ENCODE measurements at regions not wholly inside any gene's neighbourhood (a gene's known extent, or its start where the extent isn't known, plus 50 kb on each side); places are given as distances from the start of the nearest gene placed in this dataset.
"Not testable (repeated sequence)": the region's sequence is repeated elsewhere in the genome, so short reads cannot be mapped to it uniquely, and the experiment has no call there.

DNA sequence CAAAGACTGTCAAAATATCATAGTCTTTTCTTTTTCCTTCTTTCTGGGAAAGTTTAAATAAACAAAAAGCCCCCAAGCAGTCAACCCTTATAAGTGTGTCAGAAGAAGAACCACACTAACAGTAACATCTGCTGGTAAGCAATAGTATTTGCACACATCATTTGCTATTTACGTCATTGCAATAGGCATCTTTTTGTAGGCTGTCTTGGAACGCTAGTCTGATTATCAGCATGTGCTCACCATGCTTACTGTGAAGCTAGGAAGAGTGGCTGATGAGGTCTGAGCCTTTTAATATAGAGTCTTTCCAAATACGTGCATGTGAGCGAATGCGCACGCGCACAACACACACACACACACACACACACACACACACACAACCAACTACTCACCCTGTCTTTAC is 599.0 kb upstream of the TPK1 start:
- DNase-seq, result no peak

- no peak for DNase-seq
Observed at GRCh38 chr7:145431834-145432233, 596.0 kb upstream of the TPK1 start.

GRCh38 chr7:145418481-145418880 is 582.6 kb upstream of the TPK1 start:
- not testable (repeated sequence) for DNase-seq

DNA sequence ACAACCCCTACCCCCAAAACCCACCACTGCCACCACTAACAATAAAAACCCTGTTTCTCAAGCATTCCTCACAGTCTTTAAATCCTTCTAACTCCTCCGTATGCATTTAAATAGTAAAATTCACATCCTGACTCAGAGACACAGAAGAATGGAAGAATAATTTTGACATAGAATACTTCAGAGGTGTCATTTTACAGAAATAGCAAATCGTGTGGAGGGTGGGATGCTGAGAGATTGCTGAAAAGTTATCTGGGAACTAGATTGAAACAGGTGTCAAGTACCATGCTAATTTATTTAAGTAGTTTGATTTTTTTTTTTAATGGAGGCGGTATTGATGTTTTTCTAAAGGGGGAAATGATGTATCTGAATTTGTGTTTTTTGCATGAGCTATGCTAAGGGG is 575.2 kb upstream of the TPK1 start:
- DNase-seq, result no peak

- DNase-seq, result no peak
Observed at GRCh38 chr7:145398758-145399157, 562.9 kb upstream of the TPK1 start.

GRCh38 chr7:145394126-145394525 is 558.3 kb upstream of the TPK1 start:
- no peak for DNase-seq

GRCh38 chr7:145382762-145383161 is 546.9 kb upstream of the TPK1 start:
- DNase-seq, result no peak

GRCh38 chr7:145378197-145378596 is 542.3 kb upstream of the TPK1 start:
- no peak for DNase-seq

GRCh38 chr7:145360511-145361100 is 524.8 kb upstream of the TPK1 start:
- DNase-seq, result no peak

DNA sequence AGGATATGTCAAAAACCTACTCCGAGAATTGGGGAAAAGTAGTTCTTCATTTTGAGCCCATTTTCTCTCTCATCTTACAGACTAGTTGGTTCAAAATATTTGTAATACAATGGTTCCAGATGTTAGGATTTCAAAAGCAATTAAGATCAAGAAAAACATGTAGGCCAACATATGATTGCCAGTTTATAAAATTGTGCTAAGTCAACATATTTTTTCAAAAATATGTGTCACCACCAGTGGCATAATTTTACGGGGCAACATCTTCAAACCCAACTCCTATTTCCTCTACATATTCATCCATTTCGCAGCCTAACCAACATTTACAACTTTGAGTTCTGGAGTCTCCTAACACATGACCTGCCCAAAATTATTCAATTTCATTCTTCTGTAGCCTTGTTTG is 514.5 kb upstream of the TPK1 start:
- DNase-seq, result no peak

GRCh38 chr7:145349452-145349851 is 513.6 kb upstream of the TPK1 start:
- DNase-seq, result not testable (repeated sequence)

GRCh38 chr7:145347271-145347670 is 511.4 kb upstream of the TPK1 start:
- no peak for DNase-seq

- no peak for DNase-seq
Observed at GRCh38 chr7:145339319-145339718, 503.5 kb upstream of the TPK1 start.

GRCh38 chr7:145331522-145331921 is 495.7 kb upstream of the TPK1 start:
- DNase-seq, result no peak

- no peak for DNase-seq
Observed at GRCh38 chr7:145331076-145331475, 495.2 kb upstream of the TPK1 start.

GRCh38 chr7:145327646-145328045 is 491.8 kb upstream of the TPK1 start:
- DNase-seq, result no peak

- DNase-seq, result no peak
Observed at GRCh38 chr7:145324081-145324480, 488.2 kb upstream of the TPK1 start.

GRCh38 chr7:145313551-145313950 is 477.7 kb upstream of the TPK1 start:
- no peak for DNase-seq

DNA sequence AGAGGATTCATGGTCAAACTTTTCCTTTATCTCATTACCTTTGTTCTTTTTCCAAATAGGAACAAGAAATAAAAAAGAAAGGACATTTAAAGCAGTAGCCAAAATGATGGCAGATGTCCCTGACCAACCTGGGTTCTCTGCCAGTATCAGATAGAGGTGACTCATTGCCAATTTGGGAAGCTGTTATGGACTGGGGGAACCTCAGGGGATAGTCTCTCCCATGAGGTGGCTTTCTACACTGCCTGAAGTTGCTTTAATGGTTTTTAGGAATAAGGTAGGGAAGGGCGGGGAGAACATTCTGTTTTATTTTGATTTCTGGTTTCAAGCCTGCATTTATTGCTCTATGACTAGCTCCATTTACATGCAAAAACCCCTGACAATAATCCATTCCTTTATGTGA is 457.9 kb upstream of the TPK1 start:
- DNase-seq, result no peak

DNA sequence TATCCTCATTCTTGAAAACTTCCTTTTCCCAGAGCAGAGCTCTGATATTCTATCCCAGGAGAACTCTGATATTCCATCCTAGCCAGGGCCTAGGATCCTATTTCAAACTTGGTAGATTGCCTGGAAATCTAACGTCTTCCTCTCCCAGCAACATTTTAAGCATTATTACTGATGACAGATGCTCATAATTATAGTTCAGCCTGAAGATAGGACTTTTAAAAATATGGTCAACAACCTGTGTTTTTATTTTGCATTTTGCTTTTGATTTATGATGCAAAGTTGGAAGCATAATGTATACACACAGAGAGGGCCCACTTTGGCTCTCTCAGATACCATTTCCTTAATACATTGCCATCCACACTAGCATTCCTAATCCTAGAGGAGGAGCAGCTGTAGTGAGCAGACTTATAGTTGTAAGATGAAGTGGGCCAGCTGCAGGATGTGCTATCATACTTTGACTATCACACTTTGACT is 457.4 kb upstream of the TPK1 start:
- DNase-seq, result no peak

- DNase-seq, result no peak
Observed at GRCh38 chr7:145289384-145289783, 453.5 kb upstream of the TPK1 start.

GRCh38 chr7:145276118-145276517 is 440.3 kb upstream of the TPK1 start:
- no peak for DNase-seq

DNA sequence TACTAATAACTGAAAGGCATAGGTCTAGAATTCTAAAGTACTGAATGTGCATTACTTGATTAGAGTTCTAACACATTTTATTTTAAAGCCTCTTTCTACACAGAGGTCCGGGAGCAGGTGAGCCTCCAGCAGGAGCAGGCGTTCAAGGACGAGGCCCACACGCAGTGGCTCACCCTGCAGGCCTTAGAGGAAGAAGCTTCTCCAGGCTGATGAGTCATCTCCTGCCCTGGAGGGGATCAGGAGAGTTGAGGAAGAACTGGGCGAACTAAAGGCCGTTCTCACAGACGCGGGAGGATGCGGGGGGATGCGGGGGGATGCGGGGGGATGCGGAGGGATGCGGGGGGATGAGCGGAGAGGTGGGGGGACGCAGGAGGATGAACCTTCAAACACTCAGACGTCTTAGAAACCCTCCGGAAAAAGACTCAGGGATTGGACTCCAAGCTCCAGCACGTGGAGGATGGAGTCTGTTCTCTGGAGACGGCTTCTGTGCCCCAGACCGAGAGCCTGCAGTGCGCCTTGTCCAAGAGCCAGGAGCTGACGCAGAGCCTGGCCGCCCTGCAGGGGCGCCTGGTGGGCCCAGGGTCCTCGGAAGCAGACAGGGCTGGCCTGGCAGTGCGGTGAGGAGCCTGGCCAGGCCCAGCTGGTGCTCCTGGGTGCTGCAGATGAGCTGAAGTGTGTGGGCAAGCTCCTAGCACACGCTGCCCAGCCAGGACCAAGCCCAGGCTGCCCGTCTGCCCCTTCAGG is 433.7 kb upstream of the TPK1 start:
- DNase-seq, result no peak

GRCh38 chr7:145265180-145265579 is 429.3 kb upstream of the TPK1 start:
- no peak for DNase-seq

DNA sequence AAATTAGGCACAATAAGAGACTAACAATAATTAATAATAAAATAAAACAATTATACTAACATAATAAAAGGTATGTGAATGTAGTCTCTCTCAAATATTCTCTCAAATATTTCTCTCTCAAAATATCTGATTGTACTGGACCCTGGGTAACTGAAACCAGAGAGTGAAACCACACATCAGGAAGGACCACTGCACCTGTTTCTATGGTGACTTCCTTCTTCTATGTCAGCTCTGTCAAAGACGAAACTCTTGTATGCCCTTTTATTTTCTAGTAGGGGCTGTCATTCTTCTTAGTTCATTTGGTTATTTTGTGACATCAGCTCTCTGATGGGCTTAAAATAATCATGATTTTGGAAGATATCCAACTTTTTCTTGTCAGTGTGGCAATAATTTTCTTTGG is 428.0 kb upstream of the TPK1 start:
- no peak for DNase-seq

All from activated CD4-positive, CD25-positive, alpha-beta regulatory T cell (primary cell).